ENCODE measurements at regions not wholly inside any gene's neighbourhood (a gene's known extent, or its start where the extent isn't known, plus 50 kb on each side); places are given as distances from the start of the nearest gene placed in this dataset.

DNA sequence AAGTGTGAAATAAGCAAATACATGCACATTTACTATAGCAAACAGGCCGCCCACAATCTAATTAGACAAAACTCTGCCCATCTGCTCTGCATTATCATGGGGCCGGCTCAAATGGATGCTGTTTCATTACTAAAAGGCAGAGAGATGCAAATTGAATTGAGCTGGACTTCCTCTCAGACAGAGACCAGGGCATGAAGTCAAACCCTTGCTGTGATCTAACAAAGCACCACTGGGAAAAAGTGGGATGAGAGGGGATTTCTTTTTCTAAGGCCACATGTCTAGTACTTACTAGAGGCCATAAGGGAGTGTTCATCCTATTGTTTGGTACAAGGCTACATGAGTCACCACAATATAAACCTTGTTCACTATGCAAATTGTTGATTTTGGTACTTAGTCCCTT is 614.7 kb downstream of the ISL1 start:
- Mint-ChIP-seq H3K4me1 (peaks cover 5% of the 10 kb centered on the region), H3K27me3 (ENCODE audit: low read depth) (peaks cover 88% of the 10 kb centered on the region), H3K9me3 (no peaks in the 10 kb centered on the region), H3K36me3 (ENCODE audit: low read depth) (no peaks in the 10 kb centered on the region), H3K27ac (ENCODE audit: unreplicated experiment) (no peak overlapping the region), H3K4me3 (no peak overlapping the region)
- no peak for DNase-seq (ENCODE audit: low read depth, low spot score)
- TF ChIP-seq, protein P1, sequence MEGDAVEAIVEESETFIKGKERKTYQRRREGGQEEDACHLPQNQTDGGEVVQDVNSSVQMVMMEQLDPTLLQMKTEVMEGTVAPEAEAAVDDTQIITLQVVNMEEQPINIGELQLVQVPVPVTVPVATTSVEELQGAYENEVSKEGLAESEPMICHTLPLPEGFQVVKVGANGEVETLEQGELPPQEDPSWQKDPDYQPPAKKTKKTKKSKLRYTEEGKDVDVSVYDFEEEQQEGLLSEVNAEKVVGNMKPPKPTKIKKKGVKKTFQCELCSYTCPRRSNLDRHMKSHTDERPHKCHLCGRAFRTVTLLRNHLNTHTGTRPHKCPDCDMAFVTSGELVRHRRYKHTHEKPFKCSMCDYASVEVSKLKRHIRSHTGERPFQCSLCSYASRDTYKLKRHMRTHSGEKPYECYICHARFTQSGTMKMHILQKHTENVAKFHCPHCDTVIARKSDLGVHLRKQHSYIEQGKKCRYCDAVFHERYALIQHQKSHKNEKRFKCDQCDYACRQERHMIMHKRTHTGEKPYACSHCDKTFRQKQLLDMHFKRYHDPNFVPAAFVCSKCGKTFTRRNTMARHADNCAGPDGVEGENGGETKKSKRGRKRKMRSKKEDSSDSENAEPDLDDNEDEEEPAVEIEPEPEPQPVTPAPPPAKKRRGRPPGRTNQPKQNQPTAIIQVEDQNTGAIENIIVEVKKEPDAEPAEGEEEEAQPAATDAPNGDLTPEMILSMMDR (conservative IDR thresholded peaks at IDR 0.05), result no peak

DNA sequence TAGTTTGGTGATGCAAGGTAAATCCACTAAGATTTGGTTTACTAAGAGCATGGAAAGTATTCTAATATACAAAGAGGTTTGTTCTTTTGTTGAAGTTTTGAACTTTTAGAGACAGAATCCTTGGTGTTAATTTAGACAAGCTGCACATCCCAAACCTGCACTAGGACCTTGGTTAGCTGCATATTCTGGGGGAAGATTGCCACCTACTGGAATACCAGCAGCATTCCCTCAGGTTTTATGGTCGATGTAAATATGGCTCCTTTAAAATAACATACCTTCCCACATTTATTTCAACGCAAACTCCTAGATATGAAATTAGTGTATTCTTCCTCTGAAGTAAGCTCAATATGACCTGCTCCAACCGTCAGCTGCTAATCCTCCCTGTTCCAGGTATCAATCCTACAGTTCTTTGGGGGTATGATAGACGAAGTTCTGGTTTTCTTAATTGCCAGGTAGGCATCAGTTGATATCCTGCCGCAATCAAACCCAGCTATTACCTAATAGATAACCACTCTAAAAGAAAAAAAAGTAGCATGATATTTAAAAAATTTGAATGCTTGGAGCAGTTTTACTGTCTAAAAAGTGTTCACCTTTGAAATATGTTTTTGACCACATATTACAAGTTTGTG is 624.1 kb downstream of the ISL1 start:
- no peak overlapping the region for H3K27ac Mint-ChIP-seq (ENCODE audit: unreplicated experiment)
- no peak for DNase-seq (ENCODE audit: low read depth, low spot score)

DNA sequence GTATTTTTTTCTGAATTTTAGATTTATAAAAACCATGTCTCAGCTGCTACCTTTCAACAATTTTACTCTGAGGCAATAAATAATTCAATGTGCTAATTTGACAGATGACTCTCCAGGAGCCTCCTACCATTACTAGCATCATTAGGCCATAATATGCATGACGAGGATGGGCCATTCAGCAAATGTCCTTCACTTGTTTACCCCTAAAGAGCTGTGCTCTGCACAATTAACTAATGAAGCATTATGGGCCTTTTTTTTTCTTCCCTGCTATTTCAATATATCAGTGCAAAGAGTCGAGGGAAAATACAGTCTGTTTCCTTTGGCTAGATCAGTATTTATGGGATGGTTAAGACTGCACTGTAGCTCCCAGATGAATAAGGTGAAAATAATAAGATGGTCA is 627.2 kb downstream of the ISL1 start:
- TF ChIP-seq, protein P1 (conservative IDR thresholded peaks at IDR 0.05), result no peak
- peaks cover 57% of the 10 kb centered on the region for H3K27me3 Mint-ChIP-seq (ENCODE audit: low read depth)

More for the DNA sequence above, 624.1 kb downstream of the ISL1 start:
- H3K4me3 Mint-ChIP-seq, result no peak overlapping the region
- peaks cover 78% of the 10 kb centered on the region for H3K27me3 Mint-ChIP-seq (ENCODE audit: low read depth)
- H3K9me3 Mint-ChIP-seq, result no peaks in the 10 kb centered on the region
- H3K4me1 Mint-ChIP-seq, result no peaks in the 10 kb centered on the region
- no peaks in the 10 kb centered on the region for H3K36me3 Mint-ChIP-seq (ENCODE audit: low read depth)
- TF ChIP-seq, protein P1 (conservative IDR thresholded peaks at IDR 0.05), result peak; percentile 90

DNA sequence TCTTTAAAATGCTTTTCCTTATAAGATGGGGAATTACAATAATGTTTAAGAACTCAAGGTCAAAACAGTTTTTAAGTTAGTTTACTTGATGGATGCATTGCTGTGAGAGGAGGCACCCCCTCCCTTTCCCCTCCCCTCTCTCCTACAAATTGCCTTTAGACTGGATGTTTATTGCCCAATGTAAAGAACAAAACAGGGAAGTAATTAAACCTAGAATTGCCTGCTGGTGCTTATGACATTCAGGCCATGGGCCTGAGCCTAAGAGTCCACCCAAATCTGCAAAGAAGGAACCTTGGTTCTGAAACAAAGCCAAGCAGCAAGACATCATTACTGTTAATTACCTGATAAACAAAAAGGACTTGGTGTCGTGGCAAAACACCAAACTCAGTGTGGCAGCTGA is 630.3 kb downstream of the ISL1 start:
- no peak overlapping the region for H3K4me3 Mint-ChIP-seq
- H3K36me3 Mint-ChIP-seq (ENCODE audit: low read depth), result no peaks in the 10 kb centered on the region

More for the DNA sequence above, 627.2 kb downstream of the ISL1 start:
- Mint-ChIP-seq H3K4me3 (no peak overlapping the region), H3K36me3 (ENCODE audit: low read depth) (no peaks in the 10 kb centered on the region), H3K27ac (ENCODE audit: unreplicated experiment) (no peak overlapping the region), H3K4me1 (peaks cover 6% of the 10 kb centered on the region), H3K9me3 (no peaks in the 10 kb centered on the region)
- DNase-seq (ENCODE audit: low read depth, low spot score), result no peak

DNA sequence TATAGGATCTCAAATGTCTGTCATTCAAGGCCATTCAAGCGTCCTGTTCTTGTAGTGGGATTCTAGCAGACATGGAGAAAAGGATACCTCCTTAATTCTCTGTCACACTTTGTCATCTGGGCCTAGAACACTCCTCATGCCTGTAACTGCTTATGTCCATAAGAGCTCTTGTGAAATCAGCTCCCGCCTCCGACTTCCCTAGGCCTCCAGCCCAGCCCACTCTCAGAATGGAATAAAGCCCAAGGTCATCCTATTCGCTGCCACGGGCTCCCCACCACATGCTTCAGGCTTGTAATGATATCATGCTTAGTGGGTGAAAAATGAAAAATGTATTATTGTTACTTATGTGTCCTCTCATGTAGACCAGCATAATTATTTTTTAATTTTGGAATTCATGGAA is 632.5 kb downstream of the ISL1 start:
- Mint-ChIP-seq H3K4me3 (no peak overlapping the region), H3K4me1 (peaks cover 18% of the 10 kb centered on the region), H3K9me3 (no peaks in the 10 kb centered on the region), H3K36me3 (ENCODE audit: low read depth) (no peaks in the 10 kb centered on the region), H3K27ac (ENCODE audit: unreplicated experiment) (no peak overlapping the region), H3K27me3 (ENCODE audit: low read depth) (peaks cover 9% of the 10 kb centered on the region)
- TF ChIP-seq, protein P1 (conservative IDR thresholded peaks at IDR 0.05), result no peak
- no peak for DNase-seq (ENCODE audit: low read depth, low spot score)

More for the DNA sequence above, 630.3 kb downstream of the ISL1 start:
- TF ChIP-seq, protein P1 (conservative IDR thresholded peaks at IDR 0.05), result no peak
- peaks cover 18% of the 10 kb centered on the region for H3K4me1 Mint-ChIP-seq
- peaks cover 28% of the 10 kb centered on the region for H3K27me3 Mint-ChIP-seq (ENCODE audit: low read depth)
- no peaks in the 10 kb centered on the region for H3K9me3 Mint-ChIP-seq
- H3K27ac Mint-ChIP-seq (ENCODE audit: unreplicated experiment), result peak overlapping the region; percentile 24
- no peak for DNase-seq (ENCODE audit: low read depth, low spot score)

Measured in neural crest cell (in vitro differentiated cells).